GM18907 (cell line): ENCODE measurements at regions not wholly inside any gene's neighbourhood (a gene's known extent, or its start where the extent isn't known, plus 50 kb on each side); places are given as distances from the start of the nearest gene placed in this dataset.
A peak's percentile ranks its signal among the peaks of the same experiment; 100 is the strongest.
"Not testable (repeated sequence)": the region's sequence is repeated elsewhere in the genome, so short reads cannot be mapped to it uniquely, and the experiment has no call there.

Source experiments
- ATAC-seq: cut with Tn5 transposase; IDR thresholded peaks from one replicate; pipeline ENCODE4 v1.9.1; 2021; ENCODE audit warnings: mild to moderate bottlenecking, moderate library complexity; ENCODE audit not compliant: unreplicated experiment

DNA sequence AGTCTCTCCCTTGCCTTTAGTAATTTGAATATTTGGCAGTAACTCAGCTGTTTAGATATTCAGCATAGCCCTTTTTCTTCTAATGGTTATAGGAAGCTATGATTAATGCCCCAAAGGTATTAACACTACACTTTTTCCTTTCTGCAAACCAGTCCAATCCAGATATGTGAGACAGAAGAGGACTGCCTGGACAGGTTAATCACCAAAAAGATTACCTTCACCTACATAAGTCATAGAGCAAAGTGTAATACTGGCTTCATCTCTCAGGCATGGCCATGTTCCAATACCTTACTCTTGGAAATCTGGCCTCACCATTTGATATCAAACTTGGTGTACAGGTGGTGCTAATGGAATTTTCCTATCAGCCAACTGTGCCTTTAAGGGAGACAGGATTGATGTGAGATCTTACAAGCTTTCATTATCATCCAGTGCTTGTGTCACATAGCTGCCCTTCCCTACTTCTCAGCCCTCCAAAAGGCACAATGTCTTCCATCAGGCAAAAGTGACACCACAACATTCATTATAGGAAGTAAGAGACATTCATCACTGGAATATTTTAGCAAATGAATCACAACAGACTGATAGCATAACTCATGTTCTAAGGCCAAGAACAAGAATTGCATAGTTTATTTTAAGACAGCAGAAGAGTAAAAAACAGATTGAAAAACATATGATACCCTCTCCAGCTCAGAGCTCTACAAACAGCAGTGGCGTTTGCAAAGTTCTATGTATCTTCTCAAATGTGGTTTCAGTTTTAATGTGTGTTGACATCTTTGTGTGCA is 91.2 kb upstream of the PAM start:
- no peak for ATAC-seq

DNA sequence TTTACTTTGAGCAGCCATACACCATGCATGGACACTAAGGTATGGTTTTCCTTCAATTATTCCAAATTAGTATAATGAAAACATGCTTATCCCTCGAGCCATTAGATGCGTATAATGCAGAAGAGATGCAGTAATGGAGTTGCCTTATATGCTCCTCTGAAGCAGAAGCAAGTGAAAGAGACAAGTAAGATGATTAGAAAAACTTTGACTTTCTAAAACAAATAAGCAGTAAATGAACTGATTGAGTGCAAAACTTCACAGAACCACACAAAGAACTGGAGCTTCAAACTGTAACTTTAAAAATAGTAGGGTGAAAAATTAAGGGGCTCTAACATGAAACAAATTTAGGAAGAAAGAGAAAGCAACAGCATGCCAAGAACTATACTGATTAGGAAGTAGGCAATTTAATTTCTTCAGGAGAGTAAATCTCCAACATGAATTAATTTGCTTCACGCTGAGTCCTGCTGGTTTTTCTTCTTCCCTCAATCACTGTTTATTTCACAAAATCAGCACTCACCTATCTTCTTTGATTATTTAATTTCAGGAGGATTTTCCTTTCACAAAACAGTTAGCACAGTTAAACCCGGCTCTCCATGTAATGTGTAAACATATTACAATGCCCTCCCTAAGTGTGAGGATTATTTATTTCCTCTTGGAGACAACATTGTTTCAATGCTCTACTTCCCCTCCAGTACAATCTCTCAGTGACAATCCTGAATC is 90.3 kb upstream of the PAM start:
- no peak for ATAC-seq

DNA sequence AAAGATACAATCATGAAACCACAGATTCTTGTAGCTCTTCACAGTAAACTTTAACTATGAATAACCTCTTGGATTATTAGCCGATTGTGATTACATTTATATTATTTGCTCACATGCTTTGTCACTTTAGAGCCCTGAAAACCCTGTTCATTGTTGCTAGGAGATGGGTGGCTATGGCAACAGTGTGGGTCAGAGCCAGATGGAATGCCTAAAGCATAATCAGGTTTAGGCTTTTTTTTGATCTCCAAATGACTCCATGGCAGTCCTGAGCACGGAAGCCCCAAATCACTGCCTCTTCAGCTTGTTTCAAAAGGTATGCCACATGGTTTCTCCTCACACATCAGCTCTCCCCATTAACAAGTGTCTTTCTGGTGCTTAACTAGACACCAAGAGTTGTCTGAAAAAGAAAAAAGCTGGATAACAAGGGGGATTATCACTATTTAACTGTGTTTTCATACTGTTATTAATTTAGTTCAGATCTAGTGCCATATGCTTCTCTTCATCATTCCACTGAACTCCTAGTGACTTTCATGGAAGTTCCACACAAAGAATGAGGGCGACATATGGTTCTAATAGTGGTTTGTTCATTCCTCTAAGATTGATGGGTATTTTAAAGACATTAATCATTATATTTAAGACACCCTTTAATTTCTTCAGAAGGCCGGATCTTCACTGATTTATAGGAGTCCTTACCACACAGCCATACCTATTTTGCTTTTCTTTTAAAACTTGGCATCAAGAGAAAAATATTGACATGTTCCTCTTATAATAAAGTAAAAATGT is 88.8 kb upstream of the PAM start:
- no peak for ATAC-seq

DNA sequence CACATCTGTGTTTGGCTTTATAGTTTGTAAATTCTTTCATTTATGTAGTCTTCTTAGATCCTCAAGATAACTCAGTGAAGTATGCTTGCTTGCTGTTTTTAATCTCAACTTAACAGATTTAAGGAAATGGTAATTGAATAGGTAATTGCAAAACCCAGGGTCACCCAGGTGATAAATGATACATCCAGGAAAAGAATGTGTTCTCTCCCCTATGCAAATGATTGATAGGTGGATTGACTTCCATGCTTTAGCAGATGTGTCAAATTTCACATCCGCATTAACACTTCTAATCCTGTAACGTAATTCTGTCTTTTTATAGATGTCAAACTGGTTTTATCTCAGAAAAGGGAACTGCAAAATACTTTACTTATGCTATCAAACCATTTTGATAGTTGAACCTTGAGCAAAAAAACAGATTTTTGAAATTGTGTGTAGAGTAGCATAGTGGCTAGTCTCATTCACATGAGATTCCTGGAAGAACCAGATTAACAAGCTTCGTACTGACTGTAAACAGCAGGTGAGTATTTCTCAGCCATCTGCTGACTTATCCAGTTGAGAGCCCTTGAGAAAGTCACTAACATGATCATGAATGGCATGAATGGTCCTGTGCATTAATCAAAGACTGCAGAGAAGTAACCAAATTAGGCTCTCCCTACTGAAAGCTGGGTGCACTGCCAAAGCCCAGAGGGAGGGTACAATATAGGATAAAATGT is 86.7 kb upstream of the PAM start:
- no peak for ATAC-seq

DNA sequence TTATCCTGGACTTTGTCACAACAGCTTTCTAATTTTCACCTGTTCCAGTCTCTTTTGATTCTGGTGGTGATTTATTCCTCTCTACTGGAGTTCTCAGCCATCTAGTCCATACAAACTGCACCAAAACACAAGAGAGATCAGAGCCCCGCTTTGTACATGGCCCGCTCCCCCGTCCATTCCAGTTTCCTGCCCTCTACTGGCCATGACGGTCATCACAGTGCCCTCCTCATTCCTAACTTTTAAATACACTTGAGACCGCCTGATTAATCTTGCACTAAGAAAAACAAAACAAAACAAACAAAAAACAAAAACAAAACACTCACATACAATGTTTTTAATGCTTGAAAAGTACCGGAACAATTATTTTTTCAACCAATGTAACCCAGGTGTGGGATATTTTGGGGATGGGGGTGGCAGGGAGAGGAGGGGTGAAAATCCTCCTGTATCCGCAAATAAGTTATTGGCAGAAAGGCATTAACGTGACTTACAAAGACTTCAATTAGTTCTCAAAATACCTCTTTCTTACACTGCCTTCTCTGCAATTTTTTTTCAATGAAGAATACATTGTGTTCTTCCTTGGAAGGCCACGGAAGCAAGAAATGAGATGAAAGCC is 84.8 kb upstream of the PAM start:
- peak; percentile 67 for ATAC-seq

DNA sequence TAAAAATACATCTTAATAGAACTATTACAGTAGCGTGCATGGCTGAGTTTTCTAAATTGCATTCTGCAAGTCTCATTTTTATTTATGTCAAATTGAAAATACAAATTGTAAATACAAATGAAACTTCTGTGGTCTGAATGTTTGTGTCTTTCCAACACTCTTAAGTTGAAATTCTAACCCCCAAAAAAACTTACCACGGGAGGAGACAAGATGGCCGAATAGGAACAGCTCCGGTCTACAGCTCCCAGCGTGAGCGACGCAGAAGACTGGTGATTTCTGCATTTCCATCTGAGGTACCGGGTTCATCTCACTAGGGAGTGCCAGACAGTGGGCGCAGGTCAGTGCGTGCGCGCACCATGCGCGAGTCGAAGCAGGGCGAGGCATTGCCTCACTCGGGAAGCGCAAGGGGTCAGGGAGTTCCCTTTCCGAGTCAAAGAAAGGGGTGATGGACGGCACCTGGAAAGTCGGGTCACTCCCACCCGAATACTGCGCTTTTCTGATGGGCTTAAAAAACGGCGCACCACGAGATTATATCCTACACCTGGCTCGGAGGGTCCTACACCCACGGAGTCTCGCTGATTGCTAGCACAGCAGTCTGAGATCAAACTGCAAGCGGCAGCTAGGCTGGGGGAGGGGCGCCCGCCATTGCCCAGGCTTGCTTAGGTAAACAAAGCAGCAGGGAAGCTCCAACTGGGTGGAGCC is 83.9 kb upstream of the PAM start:
- ATAC-seq, result not testable (repeated sequence)

DNA sequence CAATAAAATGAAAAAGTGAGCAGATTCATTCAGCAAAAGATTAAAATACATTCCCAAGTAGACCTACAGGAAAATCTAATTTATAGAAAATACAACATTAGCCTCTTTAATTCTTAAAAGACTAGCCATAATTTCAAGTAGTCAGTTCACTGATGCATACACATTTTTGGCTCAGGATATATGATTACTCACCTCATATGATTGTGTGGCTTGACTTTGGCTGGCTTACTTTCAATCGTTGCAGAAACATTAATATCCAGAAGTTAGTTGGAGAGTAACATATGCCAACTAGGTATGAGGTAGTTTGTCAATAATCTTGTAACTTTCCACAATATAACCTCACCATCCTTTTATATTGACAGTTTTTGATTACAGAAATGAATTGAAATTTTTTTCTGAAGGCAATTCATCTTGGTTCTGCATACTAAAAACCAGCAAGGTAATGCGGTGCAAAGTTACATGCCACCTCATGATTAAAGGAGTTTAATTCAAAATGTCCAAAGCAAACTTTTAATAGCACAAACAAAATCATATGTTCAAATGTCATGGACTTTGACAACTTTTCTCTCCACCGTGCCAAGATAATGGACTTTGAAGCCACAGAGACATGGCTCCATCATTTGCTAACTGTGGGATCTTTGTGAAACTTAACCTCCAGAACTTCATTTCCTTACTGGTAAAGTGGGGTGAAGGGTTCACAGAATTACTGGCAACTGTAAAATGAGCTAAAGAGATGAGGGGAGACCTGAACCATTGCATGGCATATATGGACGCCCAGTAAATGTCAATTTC is 76.6 kb upstream of the PAM start:
- no peak for ATAC-seq

DNA sequence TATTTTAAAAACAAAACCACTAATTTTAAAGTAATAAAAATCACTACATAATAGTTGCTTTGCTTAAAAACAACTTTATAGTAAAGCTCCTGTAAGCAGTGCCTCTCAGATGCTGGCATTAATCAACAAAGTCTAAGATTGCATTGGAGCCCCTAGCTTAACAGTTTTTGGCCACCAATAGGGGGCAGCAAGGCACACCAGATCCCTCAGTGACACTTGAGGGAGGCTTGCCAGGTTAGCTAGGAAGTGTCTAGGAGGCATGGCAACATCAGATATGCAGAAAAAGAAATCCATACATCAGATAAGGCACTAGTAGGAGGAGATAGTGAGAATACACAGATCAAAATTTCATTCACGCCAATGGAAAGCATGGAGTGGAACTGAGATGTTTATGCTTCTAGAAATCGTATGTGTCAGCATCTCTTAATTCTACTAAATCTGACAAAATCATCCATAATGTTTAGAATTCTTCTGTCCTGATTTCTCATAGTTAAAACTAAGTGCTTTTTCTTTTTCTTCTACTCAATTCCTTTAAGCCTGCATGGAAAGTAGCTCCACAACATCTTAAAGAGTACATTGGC is 73.6 kb upstream of the PAM start:
- ATAC-seq, result peak; percentile 96

DNA sequence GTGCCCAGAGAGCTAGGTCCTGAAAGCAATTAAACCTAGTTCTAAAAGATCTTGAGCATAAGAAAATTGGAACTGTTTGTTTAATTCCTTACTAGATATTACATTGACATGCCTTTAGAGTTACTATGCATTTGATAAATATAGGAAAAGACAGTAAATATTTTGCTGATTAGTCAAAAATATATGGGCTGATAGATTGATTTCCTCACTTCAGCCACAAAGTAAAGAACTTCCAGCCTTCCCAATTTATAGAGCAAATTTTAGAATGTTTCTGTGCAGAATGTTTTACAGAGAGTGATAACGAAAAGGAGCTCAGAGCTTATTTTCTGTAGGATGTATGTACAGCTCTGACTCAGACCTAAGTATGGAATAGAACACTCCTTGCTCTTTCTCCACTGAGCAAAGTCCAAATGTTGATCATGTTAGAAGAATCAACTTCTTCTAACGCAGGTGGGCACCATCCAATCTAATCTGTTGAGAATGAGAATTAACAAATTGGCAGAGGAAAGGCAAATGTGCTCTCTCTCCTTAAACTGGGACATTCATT is 72.9 kb upstream of the PAM start:
- no peak for ATAC-seq

DNA sequence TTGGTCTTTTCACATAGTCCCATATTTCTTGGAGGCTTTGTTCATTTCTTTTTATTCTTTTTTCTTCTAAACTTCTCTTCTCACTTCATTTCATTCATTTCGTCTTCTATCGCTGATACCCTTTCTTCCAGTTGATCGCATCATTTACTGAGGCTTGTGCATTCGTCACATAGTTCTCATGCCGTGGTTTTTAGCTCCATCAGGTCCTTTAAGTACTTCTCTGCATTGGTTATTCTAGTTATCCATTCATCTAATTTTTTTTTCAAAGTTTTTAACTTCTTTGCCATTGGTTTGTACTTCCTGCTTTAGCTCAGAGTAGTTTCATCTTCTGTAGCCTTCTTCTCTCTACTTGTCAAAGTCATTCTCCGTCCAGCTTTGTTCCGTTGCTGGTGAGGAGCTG is 67.0 kb upstream of the PAM start:
- ATAC-seq, result not testable (repeated sequence)

DNA sequence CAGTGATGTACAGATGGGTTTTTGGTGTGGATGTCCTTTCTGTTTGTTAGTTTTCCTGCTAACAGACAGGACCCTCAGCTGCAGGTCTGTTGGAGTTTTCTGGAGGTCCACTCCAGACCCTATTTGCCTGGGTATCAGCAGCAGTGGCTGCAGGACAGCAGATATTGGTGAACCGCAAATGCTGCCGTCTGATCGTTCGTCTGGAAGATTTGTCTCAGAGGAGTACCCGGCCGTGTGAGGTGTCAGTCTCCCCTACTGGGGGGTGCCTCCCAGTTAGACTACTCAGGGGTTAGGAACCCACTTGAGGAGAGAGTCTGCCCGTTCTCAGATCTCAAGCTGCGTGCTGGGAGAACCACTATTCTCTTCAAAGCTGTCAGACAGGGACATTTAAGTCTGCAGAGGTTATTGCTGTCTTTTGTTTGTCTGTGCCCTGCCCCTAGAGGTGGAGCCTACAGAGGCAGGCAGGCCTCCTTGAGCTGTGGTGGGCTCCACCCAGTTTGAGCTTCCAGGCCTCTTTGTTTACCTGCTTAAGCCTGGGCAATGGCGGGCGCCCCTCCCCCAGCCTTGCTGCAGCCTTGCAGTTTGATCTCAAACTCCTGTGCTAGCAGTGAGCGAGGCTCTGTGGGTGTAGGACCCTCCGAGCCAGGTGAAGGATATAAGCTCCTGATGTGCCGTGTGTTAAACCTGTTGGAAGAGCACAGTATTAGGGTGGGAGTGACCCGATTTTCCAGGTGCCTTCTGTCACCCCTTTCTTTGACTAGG is 66.3 kb upstream of the PAM start:
- not testable (repeated sequence) for ATAC-seq

DNA sequence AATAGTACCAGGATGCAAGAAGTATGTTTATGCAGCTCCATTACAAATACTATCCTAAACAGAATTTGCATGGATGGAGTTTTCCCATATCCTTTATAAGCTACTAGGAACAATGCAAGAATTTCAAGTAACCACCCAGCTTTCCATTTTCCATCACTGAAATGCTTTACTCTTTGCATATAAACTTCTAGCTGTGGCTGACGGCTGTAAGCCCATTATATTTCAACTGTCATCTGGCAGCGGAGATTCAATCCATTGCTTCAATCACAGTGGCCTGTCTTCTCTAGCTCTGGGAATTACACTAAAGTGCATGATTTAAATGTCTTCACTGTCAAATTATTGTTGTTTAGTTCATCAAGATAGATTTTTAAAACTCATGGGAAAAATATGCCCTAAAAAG is 64.2 kb upstream of the PAM start:
- no peak for ATAC-seq

DNA sequence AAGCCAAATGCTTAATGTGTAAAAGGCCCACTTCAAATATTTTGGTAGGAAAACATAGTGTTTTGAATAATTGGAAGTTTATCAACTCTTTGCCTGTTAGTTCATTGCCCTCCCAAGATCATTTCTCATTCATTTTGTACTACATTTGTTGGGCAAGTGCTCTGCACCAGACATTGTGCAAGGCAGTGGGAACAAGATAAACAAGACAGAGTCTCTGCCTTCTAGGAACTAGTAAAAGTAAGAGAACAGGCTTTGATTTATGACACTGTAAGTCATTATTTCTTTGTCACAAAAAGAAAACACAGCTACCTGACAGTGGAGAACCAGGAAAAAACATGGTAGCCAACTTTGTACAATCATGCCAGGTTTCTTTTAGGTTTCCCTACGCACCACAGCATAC is 63.7 kb upstream of the PAM start:
- no peak for ATAC-seq

DNA sequence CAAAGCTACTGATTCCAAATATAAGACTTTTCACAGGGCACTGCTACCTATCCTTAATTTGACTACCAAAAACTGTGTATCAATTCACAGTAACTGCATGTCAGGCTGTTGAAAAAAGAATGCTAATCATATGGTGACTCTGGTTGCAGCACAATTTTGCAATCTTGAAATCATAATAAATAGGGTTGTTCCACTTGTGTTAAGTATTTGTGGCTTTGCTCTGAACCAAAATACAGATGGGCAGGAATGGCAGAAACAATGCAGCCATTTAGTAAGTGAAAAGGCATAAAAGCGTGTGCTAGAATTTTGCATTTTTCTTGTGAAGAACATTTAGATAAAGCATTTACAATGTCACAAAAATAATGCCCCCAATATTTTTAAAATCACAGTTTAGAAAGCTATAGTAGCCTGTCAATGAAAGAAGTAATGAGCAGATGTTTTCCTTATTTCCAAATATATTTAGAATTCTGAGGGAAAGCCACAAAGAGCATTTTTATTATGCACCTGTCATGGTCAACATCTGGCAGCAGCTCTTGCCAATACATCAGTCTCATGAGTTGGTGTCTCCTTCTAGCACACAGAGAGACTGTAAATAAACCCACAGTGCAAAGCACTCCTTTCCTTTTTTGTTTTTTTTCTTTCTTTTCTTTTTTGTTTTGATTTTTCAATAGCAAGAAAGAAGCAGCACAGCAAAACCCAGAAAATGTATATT is 54.8 kb upstream of the PAM start:
- ATAC-seq, result no peak

DNA sequence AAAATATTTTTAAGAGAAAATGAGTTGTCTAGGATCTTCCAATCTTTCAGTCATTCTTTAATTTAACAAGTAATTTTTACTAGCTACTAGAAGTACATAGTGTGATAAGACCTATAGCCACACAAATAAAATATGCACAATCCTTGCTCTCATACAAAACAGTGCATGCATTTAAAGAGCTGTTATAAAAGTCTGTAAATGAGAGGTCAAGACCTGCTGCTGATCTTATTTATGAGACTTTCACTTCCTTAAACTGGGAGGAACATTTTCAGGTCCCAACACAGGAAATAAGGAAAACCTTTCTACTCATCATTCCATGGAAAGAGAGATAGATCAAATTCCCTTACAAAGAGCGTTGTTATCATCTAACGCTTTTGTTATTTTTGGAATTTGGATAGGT is 54.2 kb upstream of the PAM start:
- no peak for ATAC-seq

DNA sequence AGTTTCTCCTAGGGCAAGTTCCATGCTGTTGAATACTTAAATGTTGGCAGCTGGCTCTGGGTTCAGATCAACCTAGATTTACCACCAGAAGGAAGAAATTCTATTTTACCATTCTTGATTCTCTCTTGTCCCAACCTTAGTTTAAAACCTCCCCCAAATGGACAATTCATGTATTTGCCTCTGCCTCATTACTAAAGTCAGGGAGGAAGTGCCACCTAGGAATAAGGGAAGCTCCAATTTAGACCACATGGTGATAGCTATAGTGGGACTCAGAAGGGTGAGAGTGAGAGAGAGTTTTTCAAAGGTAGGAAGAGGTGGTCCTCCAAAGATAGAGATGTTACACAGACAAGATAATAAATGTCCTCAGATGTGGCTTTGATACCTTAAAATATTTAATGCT is 53.4 kb upstream of the PAM start:
- no peak for ATAC-seq
